Prostate gland (tissue), 2 donors: ENCODE measurements at regions not wholly inside any gene's neighbourhood (a gene's known extent, or its start where the extent isn't known, plus 50 kb on each side); places are given as distances from the start of the nearest gene placed in this dataset.

Experiments
- CTCF ChIP-seq, 4 experiments: fragments of 200-600 bp in 2 of 4; fragments of 450-650 bp in 2 of 4; sonication (generic) in 2 of 4; IDR thresholded peaks; 1 replicate in 3 of 4; 2 replicates in 1 of 4; pipeline ENCODE4 v1.5.1; 2016 to 2019; ENCODE audit warnings: antibody characterized with exemption in 4 of 4, mild to moderate bottlenecking in 2 of 4, moderate library complexity in 2 of 4
- POLR2AphosphoS5 ChIP-seq: sonication (generic); formaldehyde crosslinking; IDR thresholded peaks from one replicate; pipeline ENCODE4 v1.6.1; 2017; ENCODE audit warnings: antibody characterized with exemption

- TF ChIP-seq CTCF (IDR thresholded peaks at IDR 0.05) (no peak), POLR2AphosphoS5 (no peak)
These were observed 441.6 kb downstream of the DYNC2H1 start for GRCh38 chr11:103550811-103551210.
